ENCODE measurements at regions not wholly inside any gene's neighbourhood (a gene's known extent, or its start where the extent isn't known, plus 50 kb on each side); places are given as distances from the start of the nearest gene placed in this dataset.
"Not testable (repeated sequence)": the region's sequence is repeated elsewhere in the genome, so short reads cannot be mapped to it uniquely, and the experiment has no call there.

- no peak for DNase-seq
Measured at GRCh38 chr3:65030847-65031463, 343.2 kb upstream of the ADAMTS9 start.

- DNase-seq: no peak
Measured at GRCh38 chr3:65030014-65030627, 342.3 kb upstream of the ADAMTS9 start.

DNA sequence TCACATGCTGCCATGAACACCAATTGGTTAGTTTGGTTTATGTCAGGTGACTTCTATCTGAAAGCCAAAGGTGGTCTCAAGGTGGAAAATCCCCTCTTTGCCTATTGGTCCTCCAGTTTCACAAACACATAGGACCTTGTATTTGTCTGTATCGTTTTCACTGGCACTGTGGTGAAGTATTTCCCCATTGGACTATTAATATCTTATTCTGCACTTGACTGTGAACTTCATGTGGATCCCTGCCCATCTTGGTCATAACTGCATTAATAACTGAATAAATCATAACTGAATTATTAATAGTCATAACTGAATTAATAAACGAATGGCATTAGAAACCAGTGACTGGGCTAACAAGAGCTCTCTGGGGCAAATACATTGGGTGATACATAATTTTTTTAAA lies 341.3 kb upstream of the ADAMTS9 start:
- no peak for DNase-seq

- DNase-seq: no peak
Measured at GRCh38 chr3:65028024-65028423, 340.2 kb upstream of the ADAMTS9 start.

GRCh38 chr3:65027335-65027734 lies 339.5 kb upstream of the ADAMTS9 start:
- DNase-seq: no peak

- DNase-seq: no peak
Measured at GRCh38 chr3:65026151-65026550, 338.4 kb upstream of the ADAMTS9 start.

DNA sequence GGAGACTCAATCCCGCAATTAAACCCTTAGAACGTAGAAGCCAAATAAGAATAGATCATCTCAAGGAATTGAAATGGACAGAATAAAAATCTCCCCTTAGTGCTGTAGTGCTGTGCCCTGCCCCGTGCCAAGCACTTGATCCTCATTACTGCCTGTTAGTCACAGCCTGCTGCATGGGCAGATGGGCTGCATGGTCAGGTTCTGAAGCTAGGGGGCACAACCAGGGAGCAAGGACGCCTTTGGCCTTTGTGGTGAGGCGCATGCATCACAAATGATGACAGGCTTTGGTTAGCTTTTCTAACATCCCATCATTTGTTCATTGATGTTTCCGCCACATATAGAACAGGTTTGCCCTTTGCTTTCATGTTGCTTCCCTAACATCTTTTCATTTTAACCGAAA lies 336.3 kb upstream of the ADAMTS9 start:
- no peak for DNase-seq

- no peak for DNase-seq
Measured at GRCh38 chr3:65020281-65021160, 332.7 kb upstream of the ADAMTS9 start.

DNA sequence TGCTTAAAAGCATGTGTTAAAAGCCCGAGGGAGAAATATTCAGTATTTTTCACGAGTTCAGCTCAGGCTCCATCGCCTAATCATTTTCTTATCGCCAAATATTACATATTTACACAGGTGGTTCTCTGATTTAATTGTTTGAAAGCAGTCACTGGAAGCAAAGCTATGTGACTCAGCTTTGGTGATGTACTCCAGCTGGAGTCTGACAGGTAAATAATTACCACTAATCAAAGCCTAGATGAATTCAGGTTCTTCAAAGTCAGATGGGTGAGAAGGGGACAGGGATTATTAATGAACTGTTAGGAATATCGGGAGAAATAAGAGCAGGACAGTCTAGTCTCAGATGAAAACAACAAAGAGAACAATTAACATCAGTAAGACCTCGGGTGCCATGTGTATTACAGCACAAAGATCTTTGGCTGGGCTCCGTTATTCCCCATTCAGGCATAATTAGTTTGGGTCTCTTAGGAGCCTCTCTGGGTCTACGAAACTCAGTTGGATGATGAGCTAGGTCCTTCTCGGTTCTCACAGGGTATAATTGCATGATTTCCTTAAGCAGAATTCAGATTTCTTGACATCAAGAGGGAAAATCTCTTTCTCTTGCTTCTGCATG lies 331.7 kb upstream of the ADAMTS9 start:
- DNase-seq: no peak

DNA sequence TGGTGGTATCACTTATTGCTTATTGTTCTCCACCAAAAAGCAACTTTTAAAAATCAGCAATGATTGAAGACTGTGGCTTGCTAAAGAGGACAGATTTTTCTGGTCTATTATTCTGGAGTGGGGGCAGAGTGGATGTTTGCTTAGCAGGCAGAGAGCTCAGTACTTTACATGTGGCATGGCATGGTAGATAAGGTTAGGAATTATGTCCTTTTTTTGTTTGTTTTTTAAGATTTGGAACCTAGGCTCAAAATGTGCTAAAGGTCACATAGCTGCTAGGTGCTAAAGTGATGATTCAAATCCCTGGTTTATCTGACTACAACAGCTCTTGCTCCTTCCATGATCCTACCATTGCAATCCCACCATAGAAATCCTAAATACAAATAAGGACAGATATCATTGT lies 331.0 kb upstream of the ADAMTS9 start:
- DNase-seq: no peak

DNA sequence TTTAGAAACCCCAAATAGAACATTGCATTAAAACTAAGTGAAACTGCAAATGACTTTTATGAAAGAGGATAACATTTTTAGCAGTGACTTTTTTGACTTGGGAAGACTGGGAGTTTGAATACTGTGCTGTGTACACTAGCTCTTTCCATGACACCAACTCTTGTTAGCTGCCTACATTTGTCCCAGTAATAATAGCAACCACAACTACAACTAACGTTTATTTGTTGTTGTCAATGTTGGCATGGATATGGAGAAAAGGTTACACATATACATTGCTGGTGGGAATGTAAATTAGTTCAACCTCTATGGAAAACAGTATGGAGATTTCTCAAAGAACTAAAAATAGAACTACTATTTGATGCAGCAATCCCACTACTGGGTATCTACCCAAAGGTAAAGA lies 329.6 kb upstream of the ADAMTS9 start:
- no peak for DNase-seq

DNA sequence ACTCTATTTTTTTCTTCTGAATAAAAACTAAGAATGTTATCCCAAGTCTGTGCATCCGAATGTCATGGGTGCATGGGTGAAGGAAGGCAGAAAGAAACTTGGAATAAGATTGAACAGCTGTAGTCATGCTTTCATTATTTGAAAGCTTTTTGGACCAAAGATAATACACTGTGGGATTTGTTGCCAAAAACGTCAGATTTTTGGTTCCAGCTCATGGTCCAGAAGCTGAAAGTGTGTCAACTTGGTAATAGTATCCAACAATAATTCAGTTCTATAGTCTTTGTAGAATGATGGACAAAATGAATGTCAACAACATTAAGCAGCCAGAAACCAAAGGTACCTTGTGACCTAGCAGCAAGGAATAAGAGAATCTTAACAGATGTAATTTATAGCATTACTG lies 327.9 kb upstream of the ADAMTS9 start:
- no peak for DNase-seq

DNA sequence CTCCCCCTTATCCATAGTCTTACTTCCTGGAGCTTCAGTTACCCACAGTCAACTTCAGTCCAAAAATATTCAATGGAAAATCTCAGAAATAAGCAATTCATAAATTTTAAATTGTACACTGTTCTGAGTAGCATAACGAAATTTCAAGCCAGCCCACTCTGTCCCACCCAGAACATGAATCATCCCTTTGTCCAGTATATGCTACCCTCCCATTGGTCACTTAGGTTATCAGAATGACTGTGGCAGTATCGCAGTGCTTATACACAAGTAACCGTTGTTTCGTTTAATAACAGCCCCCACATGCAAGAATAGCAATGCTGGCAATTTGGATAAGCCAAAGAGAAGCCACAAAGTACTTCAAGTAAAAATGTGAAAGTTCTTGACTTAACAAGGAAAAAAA lies 325.3 kb upstream of the ADAMTS9 start:
- no peak for DNase-seq

DNA sequence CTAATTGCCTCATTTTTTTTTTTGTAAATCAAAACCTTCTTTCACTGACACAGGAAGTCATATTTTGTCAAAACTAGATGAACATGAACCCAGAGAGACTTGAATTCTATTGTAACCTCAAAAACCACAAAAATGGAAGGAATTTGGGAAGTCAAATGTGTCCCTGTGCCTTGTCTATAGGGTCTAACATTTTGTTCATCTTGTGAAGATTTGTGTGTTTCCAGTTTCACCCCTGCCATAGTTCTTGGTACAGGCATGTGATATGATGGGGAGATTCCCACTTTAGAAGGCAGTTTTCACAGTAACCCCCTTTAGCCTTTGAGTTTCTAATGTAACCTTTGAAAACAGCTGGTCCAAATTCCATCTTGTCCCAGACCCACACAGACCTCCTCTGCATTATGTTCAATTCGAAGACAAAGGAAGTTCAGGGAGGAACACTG lies 318.5 kb upstream of the ADAMTS9 start:
- no peak for DNase-seq

DNA sequence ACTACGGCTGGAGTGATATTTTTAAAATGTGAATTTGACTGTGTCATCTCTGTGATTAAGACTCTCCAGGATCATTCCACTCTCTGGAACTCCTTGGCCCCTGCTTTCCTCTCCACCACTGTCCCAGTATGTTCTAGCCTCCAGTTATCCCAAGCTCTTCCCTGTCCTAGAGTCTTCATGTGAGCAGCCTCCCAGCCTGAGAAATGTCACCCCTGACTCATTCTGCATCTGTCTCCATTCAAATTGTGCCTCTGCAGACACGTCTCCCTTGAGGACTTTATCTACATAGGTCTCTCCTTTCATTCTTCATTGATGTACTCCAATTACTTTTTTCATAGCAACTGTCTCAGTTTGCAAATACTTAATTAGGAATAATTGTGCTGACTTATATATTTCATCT lies 317.7 kb upstream of the ADAMTS9 start:
- DNase-seq: no peak

DNA sequence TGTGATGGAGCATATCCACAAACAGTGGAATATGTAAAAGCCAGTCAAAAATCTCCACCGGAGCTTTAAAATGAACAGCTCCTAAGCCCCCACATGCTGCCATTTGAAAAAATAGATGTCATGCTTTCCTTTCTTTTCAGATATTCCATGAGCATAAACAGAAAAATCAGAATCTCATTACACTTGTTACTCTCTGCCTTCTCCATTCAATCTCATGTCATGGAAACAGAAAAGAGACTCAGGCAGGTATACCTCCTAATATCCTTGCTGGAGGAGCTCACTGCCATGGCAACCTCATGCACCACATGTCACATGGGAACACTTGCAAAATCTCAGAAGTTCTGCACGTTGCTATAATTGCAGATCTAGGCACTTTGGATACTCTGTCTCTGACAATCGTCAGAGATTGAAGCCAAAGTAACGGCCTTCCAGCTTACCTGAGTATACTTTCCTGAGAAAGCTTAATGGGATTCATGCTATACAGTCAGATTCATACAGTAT lies 317.0 kb upstream of the ADAMTS9 start:
- DNase-seq: no peak

GRCh38 chr3:65004306-65004705 lies 316.5 kb upstream of the ADAMTS9 start:
- DNase-seq: no peak

DNA sequence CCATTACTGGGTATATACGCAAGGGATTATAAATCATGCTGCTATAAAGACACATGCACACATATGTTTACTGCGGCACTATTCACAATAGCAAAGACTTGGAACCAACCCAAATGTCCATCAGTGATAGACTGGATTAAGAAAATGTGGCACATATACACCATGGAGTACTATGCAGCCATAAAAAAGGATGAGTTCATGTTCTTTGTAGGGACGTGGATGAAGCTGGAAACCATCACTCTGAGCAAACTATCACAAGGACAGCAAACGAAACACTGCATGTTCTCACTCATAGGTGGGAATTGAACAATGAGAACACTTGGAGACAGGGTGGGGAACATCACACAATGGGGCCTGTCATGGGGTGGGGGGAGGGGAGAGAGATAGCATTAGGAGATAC lies 313.3 kb upstream of the ADAMTS9 start:
- not testable (repeated sequence) for DNase-seq

- no peak for DNase-seq
Measured at GRCh38 chr3:64998317-64998716, 310.5 kb upstream of the ADAMTS9 start.

DNA sequence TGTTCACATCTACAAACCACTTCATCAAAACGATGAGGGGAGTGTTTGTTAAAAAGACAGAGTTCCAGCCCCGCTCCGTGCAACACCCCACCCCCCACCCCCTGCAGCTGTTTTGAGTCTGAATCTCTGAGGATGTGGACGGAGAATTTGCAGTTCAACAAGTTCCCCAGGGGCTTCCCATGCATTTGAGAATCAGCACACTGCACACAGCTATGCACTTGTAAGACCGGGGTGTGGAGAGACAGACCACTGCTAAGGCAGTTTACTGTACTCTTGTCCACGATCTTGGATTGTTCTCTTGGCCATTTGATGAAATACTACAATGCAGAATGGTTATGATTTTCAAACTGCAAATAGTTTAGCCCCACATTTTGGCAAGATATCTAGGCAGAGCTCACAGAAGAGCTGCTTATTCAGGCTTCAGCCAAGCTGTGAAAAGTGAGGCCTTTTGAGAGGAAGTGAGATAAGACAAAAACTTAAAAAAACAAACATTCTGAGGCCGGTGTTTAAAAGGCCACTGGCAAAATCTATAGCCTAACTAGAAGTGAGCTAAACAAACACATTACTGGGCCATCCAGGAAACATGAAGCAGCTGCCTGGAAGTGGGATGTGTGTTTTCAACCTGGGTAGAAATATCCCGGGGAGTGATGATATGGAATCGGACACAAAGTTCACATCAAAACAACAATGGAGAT lies 308.2 kb upstream of the ADAMTS9 start:
- no peak for DNase-seq

DNA sequence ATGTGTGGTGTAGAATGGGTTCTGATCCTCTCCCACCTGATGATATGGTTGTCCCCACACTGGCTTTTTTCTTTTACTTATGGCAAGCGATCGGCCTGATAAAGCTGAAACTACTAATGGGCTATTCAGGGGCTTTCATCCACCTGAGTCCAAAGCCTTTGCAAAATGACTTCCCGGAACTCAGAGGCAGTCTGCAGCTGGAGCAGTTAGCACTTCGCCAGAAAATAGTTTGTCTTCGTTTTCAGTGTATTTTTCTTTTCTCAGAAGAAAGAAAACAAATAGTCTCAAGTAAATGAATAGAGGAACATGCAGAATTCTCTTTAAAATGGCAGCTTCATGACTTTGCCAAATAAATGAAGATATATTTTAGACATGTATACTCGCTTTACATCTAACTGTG lies 306.0 kb upstream of the ADAMTS9 start:
- DNase-seq: no peak

DNA sequence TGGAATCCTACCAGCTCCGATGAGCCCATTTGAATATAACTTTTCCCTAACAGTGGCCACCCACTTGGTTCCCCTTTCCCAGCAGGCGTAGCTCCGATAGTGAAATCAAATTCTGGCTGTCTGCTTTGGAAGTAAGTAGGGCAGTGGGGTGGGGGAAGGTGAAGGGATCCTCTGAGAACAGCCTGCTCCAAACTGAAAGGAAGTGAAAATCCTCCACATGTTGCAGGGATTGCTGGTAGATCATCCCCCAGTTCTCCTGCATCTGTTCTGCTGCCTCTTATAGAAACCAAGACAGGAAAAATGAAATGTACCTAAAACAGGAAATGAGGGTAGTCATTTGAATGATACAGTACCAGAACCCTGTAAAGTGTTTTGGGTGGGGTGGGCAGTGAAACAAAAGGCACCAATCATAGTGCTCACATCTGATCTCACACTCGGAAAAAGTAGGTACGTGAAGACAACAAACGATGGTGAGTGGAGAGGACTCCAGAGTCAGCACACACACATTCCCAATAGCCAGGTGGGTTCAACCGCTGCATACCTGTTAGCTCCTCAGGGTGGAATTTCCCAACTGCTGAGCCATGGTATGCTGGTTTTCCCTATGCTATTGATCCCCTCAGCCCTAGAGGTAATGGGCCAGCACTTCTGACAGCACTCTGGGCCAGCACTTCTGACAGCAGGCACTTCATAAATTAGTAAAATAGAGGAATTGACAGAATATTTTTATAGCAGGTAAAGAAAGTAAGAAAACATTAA lies 304.9 kb upstream of the ADAMTS9 start:
- no peak for DNase-seq
